Medulla oblongata (tissue), 1 donor: ENCODE measurements at regions not wholly inside any gene's neighbourhood (a gene's known extent, or its start where the extent isn't known, plus 50 kb on each side); places are given as distances from the start of the nearest gene placed in this dataset.
A peak's percentile ranks its signal among the peaks of the same experiment; 100 is the strongest.
"Not testable (repeated sequence)": the region's sequence is repeated elsewhere in the genome, so short reads cannot be mapped to it uniquely, and the experiment has no call there.

Source experiments
- DNase-seq: peaks from one replicate; pipeline ENCODE4 v3.0.0-alpha.2; 2015; ENCODE audit errors: extremely low spot score

GRCh38 chr5:86374611-86375010, 243.1 kb upstream of the COX7C start:
- no peak for DNase-seq

GRCh38 chr5:86376214-86376613, 241.5 kb upstream of the COX7C start:
- no peak for DNase-seq

GRCh38 chr5:86403190-86403589, 214.6 kb upstream of the COX7C start:
- no peak for DNase-seq

GRCh38 chr5:86404256-86404655, 213.5 kb upstream of the COX7C start:
- no peak for DNase-seq

- DNase-seq: no peak
These were observed 210.0 kb upstream of the COX7C start for GRCh38 chr5:86407711-86408110.

GRCh38 chr5:86411596-86411995, 206.1 kb upstream of the COX7C start:
- no peak for DNase-seq

GRCh38 chr5:86427158-86427557, 190.6 kb upstream of the COX7C start:
- no peak for DNase-seq

GRCh38 chr5:86439593-86440110, 178.1 kb upstream of the COX7C start:
- no peak for DNase-seq

- no peak for DNase-seq
These were observed 175.6 kb upstream of the COX7C start for GRCh38 chr5:86442036-86442745.

GRCh38 chr5:86447362-86447761, 170.4 kb upstream of the COX7C start:
- no peak for DNase-seq

GRCh38 chr5:86452251-86452650, 165.5 kb upstream of the COX7C start:
- DNase-seq: no peak

GRCh38 chr5:86460519-86460918, 157.2 kb upstream of the COX7C start:
- no peak for DNase-seq

- DNase-seq: no peak
These were observed 156.4 kb upstream of the COX7C start for GRCh38 chr5:86461169-86461956.

GRCh38 chr5:86463339-86463738, 154.4 kb upstream of the COX7C start:
- DNase-seq: no peak

GRCh38 chr5:86465052-86465838, 152.5 kb upstream of the COX7C start:
- no peak for DNase-seq

GRCh38 chr5:86466721-86467120, 151.0 kb upstream of the COX7C start:
- not testable (repeated sequence) for DNase-seq

GRCh38 chr5:86482008-86482407, 135.7 kb upstream of the COX7C start:
- no peak for DNase-seq

- no peak for DNase-seq
These were observed 124.0 kb upstream of the COX7C start for GRCh38 chr5:86493777-86494176.

- peak; percentile 13 for DNase-seq
These were observed 116.8 kb upstream of the COX7C start for GRCh38 chr5:86500947-86501346.

- no peak for DNase-seq
These were observed 110.2 kb upstream of the COX7C start for GRCh38 chr5:86507574-86507973.

- not testable (repeated sequence) for DNase-seq
These were observed 107.3 kb upstream of the COX7C start for GRCh38 chr5:86510330-86510915.

GRCh38 chr5:86523718-86524117, 94.0 kb upstream of the COX7C start:
- DNase-seq: no peak
